ENCODE measurements at regions not wholly inside any gene's neighbourhood (a gene's known extent, or its start where the extent isn't known, plus 50 kb on each side); places are given as distances from the start of the nearest gene placed in this dataset.
A peak's percentile ranks its signal among the peaks of the same experiment; 100 is the strongest.

GRCh38 chr5:54738118-54738972, 220.8 kb downstream of the SNX18 start:
- Mint-ChIP-seq H3K4me3 (no peak overlapping the region), H3K9me3 (peaks cover 0 to 3% (median 0%) of the 10 kb centered on the region in 7 donors), H3K36me3 (no peaks in the 10 kb centered on the region), H3K27ac (peak overlapping the region; percentile 24 to 92 (median 79)), H3K4me1 (peaks cover 28% of the 10 kb centered on the region), H3K27me3 (ENCODE audit: low read depth in 3 of 3) (peaks cover 0 to 4% (median 3%) of the 10 kb centered on the region in 3 donors)
- Histone ChIP-seq H3K27ac (ENCODE audit: low read depth in 1 of 2, low read length in 2 of 2) (peak overlapping the region; percentile 0 to 76), H3K27me3 (ENCODE audit: control insufficient read depth in 2 of 2, insufficient read depth in 2 of 2, low read length in 2 of 2) (no peaks in the 10 kb centered on the region), H4K20me1 (ENCODE audit: insufficient read depth, low read length) (no peaks in the 10 kb centered on the region), H3K36me3 (replicated peaks in 1 of 2; ENCODE audit: control insufficient read depth in 1 of 2, insufficient read depth in 2 of 2, low read length in 2 of 2) (no peaks in the 10 kb centered on the region), H3K9ac (ENCODE audit: insufficient read depth, low read length, poor library complexity, severe bottlenecking) (no peak overlapping the region), H3K4me2 (replicated peaks; ENCODE audit: extremely low read depth, low read length, poor library complexity, severe bottlenecking) (peak overlapping the region; percentile 7), H3K4me3 (replicated peaks in 1 of 3; ENCODE audit: low read depth in 2 of 3, low read length in 3 of 3) (peak overlapping the region in 1 of 3 experiments; percentile 14), H2AFZ (ENCODE audit: insufficient read depth, low read depth, low read length, poor library complexity, severe bottlenecking) (peak overlapping the region; percentile 61), H3K4me1 (ENCODE audit: control insufficient read depth in 1 of 2, insufficient read depth in 2 of 2, low read length in 2 of 2) (peaks cover 11 to 37% of the 10 kb centered on the region in 2 donors), H3K79me2 (ENCODE audit: insufficient read depth, low read length) (no peaks in the 10 kb centered on the region), H3K9me3 (replicated peaks in 1 of 2; ENCODE audit: control insufficient read depth in 1 of 2, insufficient read depth in 1 of 2, low read length in 2 of 2) (no peaks in the 10 kb centered on the region)
- 59% methylated on average over 6 of the region's 6 CpGs for WGBS (ENCODE audit: insufficient coverage)
- TF ChIP-seq, protein P1, sequence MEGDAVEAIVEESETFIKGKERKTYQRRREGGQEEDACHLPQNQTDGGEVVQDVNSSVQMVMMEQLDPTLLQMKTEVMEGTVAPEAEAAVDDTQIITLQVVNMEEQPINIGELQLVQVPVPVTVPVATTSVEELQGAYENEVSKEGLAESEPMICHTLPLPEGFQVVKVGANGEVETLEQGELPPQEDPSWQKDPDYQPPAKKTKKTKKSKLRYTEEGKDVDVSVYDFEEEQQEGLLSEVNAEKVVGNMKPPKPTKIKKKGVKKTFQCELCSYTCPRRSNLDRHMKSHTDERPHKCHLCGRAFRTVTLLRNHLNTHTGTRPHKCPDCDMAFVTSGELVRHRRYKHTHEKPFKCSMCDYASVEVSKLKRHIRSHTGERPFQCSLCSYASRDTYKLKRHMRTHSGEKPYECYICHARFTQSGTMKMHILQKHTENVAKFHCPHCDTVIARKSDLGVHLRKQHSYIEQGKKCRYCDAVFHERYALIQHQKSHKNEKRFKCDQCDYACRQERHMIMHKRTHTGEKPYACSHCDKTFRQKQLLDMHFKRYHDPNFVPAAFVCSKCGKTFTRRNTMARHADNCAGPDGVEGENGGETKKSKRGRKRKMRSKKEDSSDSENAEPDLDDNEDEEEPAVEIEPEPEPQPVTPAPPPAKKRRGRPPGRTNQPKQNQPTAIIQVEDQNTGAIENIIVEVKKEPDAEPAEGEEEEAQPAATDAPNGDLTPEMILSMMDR (IDR thresholded peaks at IDR 0.05): no peak
- intact Hi-C loops (cut with micrococcal nuclease): no loop called here
- DNase-seq: peak; percentile 57 to 75 (median 69)

DNA sequence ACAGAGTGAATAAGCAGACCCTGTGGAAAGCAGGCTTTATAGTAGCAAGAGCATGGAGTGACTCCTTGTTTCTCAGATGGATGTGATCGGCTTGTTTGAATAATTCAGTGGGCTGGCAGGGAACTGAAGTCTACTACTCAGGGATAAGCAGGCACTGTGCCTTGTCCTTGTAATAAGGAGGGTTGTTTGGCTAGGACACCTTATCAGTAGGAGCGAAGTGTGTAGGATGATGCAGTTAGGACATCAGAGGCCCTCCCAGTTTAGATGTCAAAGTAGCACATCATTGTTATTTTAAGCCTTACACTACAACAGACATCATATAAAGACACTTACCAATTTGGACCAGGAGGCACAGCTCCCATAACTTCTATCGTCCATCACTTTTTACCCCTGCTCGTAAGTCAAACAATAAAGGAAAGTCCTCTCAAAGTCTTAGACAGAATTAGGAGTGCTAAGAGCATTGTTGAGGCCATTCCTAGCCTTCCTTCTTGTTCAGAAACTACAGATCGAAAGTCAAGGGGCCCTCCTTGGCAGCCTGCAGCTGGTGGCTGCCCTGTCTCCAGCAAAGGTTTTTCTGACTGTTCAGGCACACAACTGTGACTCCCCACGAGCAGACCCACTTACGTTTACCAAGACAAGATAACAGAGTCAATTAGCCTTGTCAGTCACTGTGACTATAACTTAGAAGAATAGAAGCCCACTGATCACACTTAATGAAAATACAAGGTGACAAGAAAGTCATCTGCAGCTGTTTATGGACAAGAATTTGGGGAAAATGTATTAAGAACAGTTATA, 218.6 kb downstream of the SNX18 start:
- DNase-seq: no peak
- H3K4me3 Mint-ChIP-seq: no peak overlapping the region
- Histone ChIP-seq H3K4me2 (replicated peaks; ENCODE audit: extremely low read depth, low read length, poor library complexity, severe bottlenecking) (no peak overlapping the region), H3K79me2 (ENCODE audit: insufficient read depth, low read length) (no peaks in the 10 kb centered on the region), H3K27ac (ENCODE audit: low read depth in 1 of 2, low read length in 2 of 2) (no peak overlapping the region), H3K4me1 (ENCODE audit: control insufficient read depth in 1 of 2, insufficient read depth in 2 of 2, low read length in 2 of 2) (peaks cover 10 to 18% of the 10 kb centered on the region in 2 donors), H2AFZ (ENCODE audit: insufficient read depth, low read depth, low read length, poor library complexity, severe bottlenecking) (no peak overlapping the region), H3K27me3 (ENCODE audit: control insufficient read depth in 2 of 2, insufficient read depth in 2 of 2, low read length in 2 of 2) (no peaks in the 10 kb centered on the region), H3K36me3 (replicated peaks in 1 of 2; ENCODE audit: control insufficient read depth in 1 of 2, insufficient read depth in 2 of 2, low read length in 2 of 2) (no peaks in the 10 kb centered on the region), H3K9me3 (replicated peaks in 1 of 2; ENCODE audit: control insufficient read depth in 1 of 2, insufficient read depth in 1 of 2, low read length in 2 of 2) (no peaks in the 10 kb centered on the region), H3K4me3 (replicated peaks in 1 of 3; ENCODE audit: low read depth in 2 of 3, low read length in 3 of 3) (no peak overlapping the region), H3K9ac (ENCODE audit: insufficient read depth, low read length, poor library complexity, severe bottlenecking) (no peak overlapping the region), H4K20me1 (ENCODE audit: insufficient read depth, low read length) (no peaks in the 10 kb centered on the region)
- H3K27me3 Mint-ChIP-seq (ENCODE audit: low read depth in 3 of 3): peaks cover 0 to 4% (median 3%) of the 10 kb centered on the region in 3 donors
- 96% methylated on average over 4 of the region's 7 CpGs for WGBS (ENCODE audit: insufficient coverage)
- intact Hi-C loops (cut with micrococcal nuclease): no loop called here
- peaks cover 0 to 3% (median 0%) of the 10 kb centered on the region in 7 donors for H3K9me3 Mint-ChIP-seq
- peaks cover 20% of the 10 kb centered on the region for H3K4me1 Mint-ChIP-seq
- H3K36me3 Mint-ChIP-seq: no peaks in the 10 kb centered on the region
- H3K27ac Mint-ChIP-seq: peak overlapping the region in 1 of 7 donors; percentile 25
- TF ChIP-seq, protein P1 (IDR thresholded peaks at IDR 0.05): no peak
